ENCODE measurements at regions not wholly inside any gene's neighbourhood (a gene's known extent, or its start where the extent isn't known, plus 50 kb on each side); places are given as distances from the start of the nearest gene placed in this dataset.

- TF ChIP-seq EZH2 (IDR thresholded peaks at IDR 0.05) (no peak), POLR2AphosphoS5 (IDR thresholded peaks at IDR 0.05; ENCODE audit: borderline replicate concordance, low read depth, low read length) (no peak), FOXP2 (optimal IDR thresholded peaks at IDR 0.05; ENCODE audit: control extremely low read depth, extremely low read length, insufficient read depth) (no peak)
These were observed 74.0 kb downstream of the UNC5CL start for GRCh38 chr6:40965046-40965445.

Measured in SK-N-MC (cell line).